HCT116 (cell line): ENCODE measurements at regions not wholly inside any gene's neighbourhood (a gene's known extent, or its start where the extent isn't known, plus 50 kb on each side); places are given as distances from the start of the nearest gene placed in this dataset.

Source experiments
- CEBPB ChIP-seq: IDR thresholded peaks from 2 replicates; pipeline ENCODE4 v1.6.1; 2012; ENCODE audit warnings: low read depth
- EGR1 ChIP-seq: IDR thresholded peaks from 2 replicates; pipeline ENCODE4 v1.6.1; 2012; ENCODE audit warnings: low read depth
- EZH2 ChIP-seq: fragments of 200-600 bp; sonication (generic); IDR thresholded peaks from 2 replicates; pipeline ENCODE4 v1.6.1; 2017; ENCODE audit warnings: antibody characterized with exemption, mixed run types
- EZH2phosphoT487 ChIP-seq: fragments of 200-600 bp; IDR thresholded peaks from 2 replicates; pipeline ENCODE4 v1.6.1; 2018; ENCODE audit warnings: antibody characterized with exemption, borderline replicate concordance
- JUND ChIP-seq: IDR thresholded peaks from 2 replicates; pipeline ENCODE4 v1.6.1; 2012
- POLR2A ChIP-seq: IDR thresholded peaks from 2 replicates; pipeline ENCODE4 v1.7.0; 2011; ENCODE audit warnings: borderline replicate concordance; ENCODE audit not compliant: insufficient read depth, insufficient read length; ENCODE audit errors: extremely low read depth
- POLR2AphosphoS5 ChIP-seq: IDR thresholded peaks from 2 replicates; pipeline ENCODE4 v1.6.1; 2011; ENCODE audit warnings: mild to moderate bottlenecking, low read depth, low read length, moderate library complexity
- ZFX ChIP-seq: fragments of 450-650 bp; IDR thresholded peaks from 2 replicates; pipeline ENCODE4 v1.6.1; 2017
- ZNF274 ChIP-seq: fragments of 200-500 bp; sonication (Bioruptor generic); IDR thresholded peaks from 2 replicates; pipeline ENCODE4 v1.6.1; 2014; ENCODE audit warnings: mild to moderate bottlenecking, low read depth, low read length, inconsistent platforms
- TF ChIP-seq, protein P1 (sequence below), 3 experiments: fragments of 200-600 bp in 1 of 3; sonication (generic) in 1 of 3; IDR thresholded peaks in 2 of 3; conservative IDR thresholded peaks in 1 of 3; 2 replicates each; pipeline ENCODE4 v1.5.1; 2012 to 2017; ENCODE audit warnings: low read depth in 2 of 3, low read length in 2 of 3, antibody characterized with exemption in 1 of 3, borderline replicate concordance in 1 of 3, control low read depth in 1 of 3, mild to moderate bottlenecking in 1 of 3, mixed read lengths in 1 of 3, mixed run types in 1 of 3, moderate library complexity in 1 of 3; ENCODE audit not compliant: insufficient read depth in 1 of 3
- TF ChIP-seq, protein P2 (sequence below): IDR thresholded peaks from 2 replicates; pipeline ENCODE4 v1.6.1; 2012
- TF ChIP-seq, protein P3 (sequence below): IDR thresholded peaks from 2 replicates; pipeline ENCODE4 v1.6.1; 2012

DNA sequence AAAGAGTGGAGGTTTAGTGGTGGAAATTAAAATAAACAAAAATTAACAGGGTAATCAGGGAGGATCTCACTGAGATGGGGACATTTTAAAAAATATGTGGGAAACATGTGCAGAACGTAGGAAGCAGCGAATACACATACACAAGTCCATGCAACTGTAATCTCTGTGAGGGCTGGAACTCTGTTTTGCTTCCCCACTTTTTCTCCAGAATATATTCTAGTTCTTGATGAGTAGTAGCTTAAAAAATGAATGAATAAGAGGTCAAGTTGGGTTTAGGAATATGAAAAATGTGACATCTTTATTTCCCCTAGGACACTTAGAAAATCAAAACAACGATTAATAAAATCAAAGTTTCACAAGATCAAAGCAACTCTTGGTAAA lies 312.2 kb upstream of the ZNF717 start:
- TF ChIP-seq, protein P1, sequence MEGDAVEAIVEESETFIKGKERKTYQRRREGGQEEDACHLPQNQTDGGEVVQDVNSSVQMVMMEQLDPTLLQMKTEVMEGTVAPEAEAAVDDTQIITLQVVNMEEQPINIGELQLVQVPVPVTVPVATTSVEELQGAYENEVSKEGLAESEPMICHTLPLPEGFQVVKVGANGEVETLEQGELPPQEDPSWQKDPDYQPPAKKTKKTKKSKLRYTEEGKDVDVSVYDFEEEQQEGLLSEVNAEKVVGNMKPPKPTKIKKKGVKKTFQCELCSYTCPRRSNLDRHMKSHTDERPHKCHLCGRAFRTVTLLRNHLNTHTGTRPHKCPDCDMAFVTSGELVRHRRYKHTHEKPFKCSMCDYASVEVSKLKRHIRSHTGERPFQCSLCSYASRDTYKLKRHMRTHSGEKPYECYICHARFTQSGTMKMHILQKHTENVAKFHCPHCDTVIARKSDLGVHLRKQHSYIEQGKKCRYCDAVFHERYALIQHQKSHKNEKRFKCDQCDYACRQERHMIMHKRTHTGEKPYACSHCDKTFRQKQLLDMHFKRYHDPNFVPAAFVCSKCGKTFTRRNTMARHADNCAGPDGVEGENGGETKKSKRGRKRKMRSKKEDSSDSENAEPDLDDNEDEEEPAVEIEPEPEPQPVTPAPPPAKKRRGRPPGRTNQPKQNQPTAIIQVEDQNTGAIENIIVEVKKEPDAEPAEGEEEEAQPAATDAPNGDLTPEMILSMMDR (IDR thresholded peaks at IDR 0.05 in 2 of 3, conservative IDR thresholded peaks at IDR 0.05 in 1 of 3; ENCODE audit: borderline replicate concordance in 1 of 3, insufficient read depth in 1 of 3, low read depth in 2 of 3, low read length in 2 of 3) = no peak
- TF ChIP-seq, protein P2, sequence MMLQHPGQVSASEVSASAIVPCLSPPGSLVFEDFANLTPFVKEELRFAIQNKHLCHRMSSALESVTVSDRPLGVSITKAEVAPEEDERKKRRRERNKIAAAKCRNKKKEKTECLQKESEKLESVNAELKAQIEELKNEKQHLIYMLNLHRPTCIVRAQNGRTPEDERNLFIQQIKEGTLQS = no peak
- TF ChIP-seq EZH2phosphoT487 (no peak), EZH2 (no peak), EGR1 (no peak), JUND (no peak), POLR2A (no peak), POLR2AphosphoS5 (no peak), CEBPB (no peak), ZFX (no peak), ZNF274 (no peak)
- TF ChIP-seq, protein P3, sequence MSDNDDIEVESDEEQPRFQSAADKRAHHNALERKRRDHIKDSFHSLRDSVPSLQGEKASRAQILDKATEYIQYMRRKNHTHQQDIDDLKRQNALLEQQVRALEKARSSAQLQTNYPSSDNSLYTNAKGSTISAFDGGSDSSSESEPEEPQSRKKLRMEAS = no peak
